GM23338 (cell line): ENCODE measurements at regions not wholly inside any gene's neighbourhood (a gene's known extent, or its start where the extent isn't known, plus 50 kb on each side); places are given as distances from the start of the nearest gene placed in this dataset.

ENCODE experiments used
- CREB1 ChIP-seq: fragments of 250-450 bp; sonication (Bioruptor Pico); IDR thresholded peaks from 2 replicates; pipeline ENCODE4 v1.5.0; 2020; ENCODE audit warnings: low read depth, mild to moderate bottlenecking, moderate library complexity
- EZH2 ChIP-seq: fragments of 200-600 bp; sonication (generic); IDR thresholded peaks from one replicate; pipeline ENCODE4 v1.8.0; 2017; ENCODE audit warnings: antibody characterized with exemption, mild to moderate bottlenecking, low read depth; ENCODE audit not compliant: unreplicated experiment
- EZH2phosphoT487 ChIP-seq: fragments of 200-600 bp; sonication (generic); IDR thresholded peaks from one replicate; pipeline ENCODE4 v1.8.1; 2018; ENCODE audit warnings: antibody characterized with exemption; ENCODE audit not compliant: unreplicated experiment
- JUNB ChIP-seq: IDR thresholded peaks from one replicate; pipeline ENCODE4 v1.6.1; 2016; ENCODE audit warnings: antibody characterized with exemption; ENCODE audit not compliant: unreplicated experiment
- NANOG ChIP-seq: IDR thresholded peaks from 2 replicates; pipeline ENCODE4 v1.6.1; 2016; ENCODE audit warnings: antibody characterized with exemption, borderline replicate concordance
- POLR2AphosphoS5 ChIP-seq: IDR thresholded peaks from 2 replicates; pipeline ENCODE4 v1.6.1; 2016; ENCODE audit warnings: antibody characterized with exemption, low read depth
- ZNF114 ChIP-seq: fragments of 250-450 bp; sonication (Bioruptor Pico); IDR thresholded peaks from 2 replicates; pipeline ENCODE4 v1.5.0; 2020; ENCODE audit warnings: mild to moderate bottlenecking, moderate library complexity
- TF ChIP-seq, protein P1 (sequence below): fragments of 250-450 bp; sonication (Bioruptor Pico); IDR thresholded peaks from 2 replicates; pipeline ENCODE4 v1.5.0; 2020; ENCODE audit warnings: mild to moderate bottlenecking, moderate library complexity
- TF ChIP-seq, protein P2 (sequence below): IDR thresholded peaks from 2 replicates; pipeline ENCODE4 v1.6.1; 2016; ENCODE audit warnings: antibody characterized with exemption
- TF ChIP-seq, protein P3 (sequence below): IDR thresholded peaks from one replicate; pipeline ENCODE4 v1.6.1; 2018; ENCODE audit warnings: antibody characterized with exemption; ENCODE audit not compliant: unreplicated experiment

DNA sequence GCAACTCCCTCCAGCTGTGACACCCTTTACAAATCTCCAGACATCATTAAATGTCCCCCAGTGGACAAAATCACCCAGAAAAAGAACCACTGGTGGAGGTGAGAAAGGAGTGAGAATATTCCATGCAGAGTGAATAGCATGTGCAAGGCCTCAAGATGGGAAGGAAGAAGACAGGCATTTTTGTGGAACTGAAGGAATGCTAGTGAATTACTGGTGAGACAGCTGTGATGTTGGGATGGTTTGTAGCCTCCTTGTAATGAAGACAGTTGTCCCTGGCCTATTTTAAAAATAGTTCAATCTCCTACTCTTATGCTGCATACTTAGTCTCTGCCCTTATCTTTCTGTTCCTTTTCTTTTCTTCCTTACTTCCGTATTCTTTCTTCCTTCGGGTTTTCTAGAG is 124.9 kb upstream of the RPS23 start (continued):
- TF ChIP-seq, protein P1, sequence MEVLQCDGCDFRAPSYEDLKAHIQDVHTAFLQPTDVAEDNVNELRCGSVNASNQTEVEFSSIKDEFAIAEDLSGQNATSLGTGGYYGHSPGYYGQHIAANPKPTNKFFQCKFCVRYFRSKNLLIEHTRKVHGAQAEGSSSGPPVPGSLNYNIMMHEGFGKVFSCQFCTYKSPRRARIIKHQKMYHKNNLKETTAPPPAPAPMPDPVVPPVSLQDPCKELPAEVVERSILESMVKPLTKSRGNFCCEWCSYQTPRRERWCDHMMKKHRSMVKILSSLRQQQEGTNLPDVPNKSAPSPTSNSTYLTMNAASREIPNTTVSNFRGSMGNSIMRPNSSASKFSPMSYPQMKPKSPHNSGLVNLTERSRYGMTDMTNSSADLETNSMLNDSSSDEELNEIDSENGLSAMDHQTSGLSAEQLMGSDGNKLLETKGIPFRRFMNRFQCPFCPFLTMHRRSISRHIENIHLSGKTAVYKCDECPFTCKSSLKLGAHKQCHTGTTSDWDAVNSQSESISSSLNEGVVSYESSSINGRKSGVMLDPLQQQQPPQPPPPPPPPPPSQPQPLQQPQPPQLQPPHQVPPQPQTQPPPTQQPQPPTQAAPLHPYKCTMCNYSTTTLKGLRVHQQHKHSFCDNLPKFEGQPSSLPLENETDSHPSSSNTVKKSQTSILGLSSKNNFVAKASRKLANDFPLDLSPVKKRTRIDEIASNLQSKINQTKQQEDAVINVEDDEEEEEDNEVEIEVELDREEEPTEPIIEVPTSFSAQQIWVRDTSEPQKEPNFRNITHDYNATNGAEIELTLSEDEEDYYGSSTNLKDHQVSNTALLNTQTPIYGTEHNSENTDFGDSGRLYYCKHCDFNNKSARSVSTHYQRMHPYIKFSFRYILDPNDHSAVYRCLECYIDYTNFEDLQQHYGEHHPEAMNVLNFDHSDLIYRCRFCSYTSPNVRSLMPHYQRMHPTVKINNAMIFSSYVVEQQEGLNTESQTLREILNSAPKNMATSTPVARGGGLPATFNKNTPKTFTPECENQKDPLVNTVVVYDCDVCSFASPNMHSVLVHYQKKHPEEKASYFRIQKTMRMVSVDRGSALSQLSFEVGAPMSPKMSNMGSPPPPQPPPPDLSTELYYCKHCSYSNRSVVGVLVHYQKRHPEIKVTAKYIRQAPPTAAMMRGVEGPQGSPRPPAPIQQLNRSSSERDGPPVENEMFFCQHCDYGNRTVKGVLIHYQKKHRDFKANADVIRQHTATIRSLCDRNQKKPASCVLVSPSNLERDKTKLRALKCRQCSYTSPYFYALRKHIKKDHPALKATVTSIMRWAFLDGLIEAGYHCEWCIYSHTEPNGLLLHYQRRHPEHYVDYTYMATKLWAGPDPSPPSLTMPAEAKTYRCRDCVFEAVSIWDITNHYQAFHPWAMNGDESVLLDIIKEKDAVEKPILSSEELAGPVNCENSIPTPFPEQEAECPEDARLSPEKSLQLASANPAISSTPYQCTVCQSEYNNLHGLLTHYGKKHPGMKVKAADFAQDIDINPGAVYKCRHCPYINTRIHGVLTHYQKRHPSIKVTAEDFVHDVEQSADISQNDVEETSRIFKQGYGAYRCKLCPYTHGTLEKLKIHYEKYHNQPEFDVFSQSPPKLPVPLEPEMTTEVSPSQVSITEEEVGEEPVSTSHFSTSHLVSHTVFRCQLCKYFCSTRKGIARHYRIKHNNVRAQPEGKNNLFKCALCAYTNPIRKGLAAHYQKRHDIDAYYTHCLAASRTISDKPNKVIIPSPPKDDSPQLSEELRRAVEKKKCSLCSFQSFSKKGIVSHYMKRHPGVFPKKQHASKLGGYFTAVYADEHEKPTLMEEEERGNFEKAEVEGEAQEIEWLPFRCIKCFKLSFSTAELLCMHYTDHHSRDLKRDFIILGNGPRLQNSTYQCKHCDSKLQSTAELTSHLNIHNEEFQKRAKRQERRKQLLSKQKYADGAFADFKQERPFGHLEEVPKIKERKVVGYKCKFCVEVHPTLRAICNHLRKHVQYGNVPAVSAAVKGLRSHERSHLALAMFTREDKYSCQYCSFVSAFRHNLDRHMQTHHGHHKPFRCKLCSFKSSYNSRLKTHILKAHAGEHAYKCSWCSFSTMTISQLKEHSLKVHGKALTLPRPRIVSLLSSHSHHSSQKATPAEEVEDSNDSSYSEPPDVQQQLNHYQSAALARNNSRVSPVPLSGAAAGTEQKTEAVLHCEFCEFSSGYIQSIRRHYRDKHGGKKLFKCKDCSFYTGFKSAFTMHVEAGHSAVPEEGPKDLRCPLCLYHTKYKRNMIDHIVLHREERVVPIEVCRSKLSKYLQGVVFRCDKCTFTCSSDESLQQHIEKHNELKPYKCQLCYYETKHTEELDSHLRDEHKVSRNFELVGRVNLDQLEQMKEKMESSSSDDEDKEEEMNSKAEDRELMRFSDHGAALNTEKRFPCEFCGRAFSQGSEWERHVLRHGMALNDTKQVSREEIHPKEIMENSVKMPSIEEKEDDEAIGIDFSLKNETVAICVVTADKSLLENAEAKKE (CRISPR knock-in tag), result no peak
- TF ChIP-seq, protein P2, sequence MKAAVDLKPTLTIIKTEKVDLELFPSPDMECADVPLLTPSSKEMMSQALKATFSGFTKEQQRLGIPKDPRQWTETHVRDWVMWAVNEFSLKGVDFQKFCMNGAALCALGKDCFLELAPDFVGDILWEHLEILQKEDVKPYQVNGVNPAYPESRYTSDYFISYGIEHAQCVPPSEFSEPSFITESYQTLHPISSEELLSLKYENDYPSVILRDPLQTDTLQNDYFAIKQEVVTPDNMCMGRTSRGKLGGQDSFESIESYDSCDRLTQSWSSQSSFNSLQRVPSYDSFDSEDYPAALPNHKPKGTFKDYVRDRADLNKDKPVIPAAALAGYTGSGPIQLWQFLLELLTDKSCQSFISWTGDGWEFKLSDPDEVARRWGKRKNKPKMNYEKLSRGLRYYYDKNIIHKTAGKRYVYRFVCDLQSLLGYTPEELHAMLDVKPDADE, result no peak
- TF ChIP-seq NANOG (no peak), POLR2AphosphoS5 (no peak), EZH2phosphoT487 (no peak), JUNB (no peak), CREB1 (CRISPR knock-in tag) (no peak), EZH2 (no peak), ZNF114 (CRISPR knock-in tag) (no peak)
- TF ChIP-seq, protein P3, sequence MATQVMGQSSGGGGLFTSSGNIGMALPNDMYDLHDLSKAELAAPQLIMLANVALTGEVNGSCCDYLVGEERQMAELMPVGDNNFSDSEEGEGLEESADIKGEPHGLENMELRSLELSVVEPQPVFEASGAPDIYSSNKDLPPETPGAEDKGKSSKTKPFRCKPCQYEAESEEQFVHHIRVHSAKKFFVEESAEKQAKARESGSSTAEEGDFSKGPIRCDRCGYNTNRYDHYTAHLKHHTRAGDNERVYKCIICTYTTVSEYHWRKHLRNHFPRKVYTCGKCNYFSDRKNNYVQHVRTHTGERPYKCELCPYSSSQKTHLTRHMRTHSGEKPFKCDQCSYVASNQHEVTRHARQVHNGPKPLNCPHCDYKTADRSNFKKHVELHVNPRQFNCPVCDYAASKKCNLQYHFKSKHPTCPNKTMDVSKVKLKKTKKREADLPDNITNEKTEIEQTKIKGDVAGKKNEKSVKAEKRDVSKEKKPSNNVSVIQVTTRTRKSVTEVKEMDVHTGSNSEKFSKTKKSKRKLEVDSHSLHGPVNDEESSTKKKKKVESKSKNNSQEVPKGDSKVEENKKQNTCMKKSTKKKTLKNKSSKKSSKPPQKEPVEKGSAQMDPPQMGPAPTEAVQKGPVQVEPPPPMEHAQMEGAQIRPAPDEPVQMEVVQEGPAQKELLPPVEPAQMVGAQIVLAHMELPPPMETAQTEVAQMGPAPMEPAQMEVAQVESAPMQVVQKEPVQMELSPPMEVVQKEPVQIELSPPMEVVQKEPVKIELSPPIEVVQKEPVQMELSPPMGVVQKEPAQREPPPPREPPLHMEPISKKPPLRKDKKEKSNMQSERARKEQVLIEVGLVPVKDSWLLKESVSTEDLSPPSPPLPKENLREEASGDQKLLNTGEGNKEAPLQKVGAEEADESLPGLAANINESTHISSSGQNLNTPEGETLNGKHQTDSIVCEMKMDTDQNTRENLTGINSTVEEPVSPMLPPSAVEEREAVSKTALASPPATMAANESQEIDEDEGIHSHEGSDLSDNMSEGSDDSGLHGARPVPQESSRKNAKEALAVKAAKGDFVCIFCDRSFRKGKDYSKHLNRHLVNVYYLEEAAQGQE, result no peak
